Panc1 (cell line): ENCODE measurements at regions not wholly inside any gene's neighbourhood (a gene's known extent, or its start where the extent isn't known, plus 50 kb on each side); places are given as distances from the start of the nearest gene placed in this dataset.

Experiments
- ATAC-seq: fragments of 200-7000 bp; cut with Tn5 transposase; 2 replicates; pipeline ENCODE4 v1.9.1; 2020; ENCODE audit warnings: mild to moderate bottlenecking, moderate library complexity
- BruUV-seq: library from RNA; stranded (reverse); fragments of 400-500 nt; replicated peaks from 2 replicates; lab custom pipeline; 2021; lab: Mats Ljungman, UMichigan
- CTCF ChIA-PET: fragments of 300-600 bp; sonication (Branson Sonifier 250); formaldehyde crosslinking; loops from one replicate; lab custom pipeline; 2022; ENCODE audit warnings: antibody characterized with exemption; lab: Charles Lee
- POLR2A ChIA-PET: fragments of 300-600 bp; sonication (Branson Sonifier 250); formaldehyde crosslinking; loops from one replicate; lab custom pipeline; 2022; ENCODE audit warnings: antibody characterized with exemption; lab: Charles Lee
- DNase-seq: peaks from one replicate; pipeline ENCODE4 v3.0.0-alpha.2; 2010; ENCODE audit warnings: low read depth, low spot score
- H3K27ac ChIP-seq: 2 replicates; pipeline ENCODE4 v1.5.1; 2011; ENCODE audit warnings: mild to moderate bottlenecking, low read length, inconsistent platforms
- H3K27me3 ChIP-seq: fragments of 200-500 bp; sonication (Bioruptor generic); 2 replicates; pipeline ENCODE4 v1.6.0; 2014; ENCODE audit warnings: low read length, inconsistent platforms; ENCODE audit not compliant: control insufficient read depth, insufficient read depth
- H3K36me3 ChIP-seq: fragments of 200-500 bp; sonication (Bioruptor generic); 2 replicates; pipeline ENCODE4 v1.5.1; 2014; ENCODE audit warnings: inconsistent platforms, mild to moderate bottlenecking, low read length, moderate library complexity; ENCODE audit not compliant: control insufficient read depth, insufficient read depth
- H3K4me1 ChIP-seq: 2 replicates; pipeline ENCODE4 v1.5.1; 2011; ENCODE audit warnings: inconsistent platforms, mild to moderate bottlenecking, low read length, moderate library complexity; ENCODE audit not compliant: control insufficient read depth, insufficient read depth
- H3K4me3 ChIP-seq, 2 experiments: 2 replicates each; pipeline ENCODE4 v1.5.1; 2011 to 2012; ENCODE audit warnings: low read depth in 2 of 2, low read length in 2 of 2, mild to moderate bottlenecking in 2 of 2, inconsistent platforms in 1 of 2, moderate library complexity in 1 of 2
- H3K9me3 ChIP-seq: fragments of 200-500 bp; sonication (Bioruptor generic); 2 replicates; pipeline ENCODE4 v1.5.1; 2014; ENCODE audit warnings: low read depth, mild to moderate bottlenecking, inconsistent platforms, low read length, moderate library complexity; ENCODE audit not compliant: control insufficient read depth, insufficient read depth
- POLR2AphosphoS5 ChIP-seq: IDR thresholded peaks from 2 replicates; pipeline ENCODE4 v1.6.1; 2012; ENCODE audit warnings: mild to moderate bottlenecking, low read depth, low read length, moderate library complexity
- SIN3A ChIP-seq: IDR thresholded peaks from 2 replicates; pipeline ENCODE4 v1.6.1; 2012; ENCODE audit warnings: low read depth, mild to moderate bottlenecking, low read length, moderate library complexity, borderline replicate concordance; ENCODE audit not compliant: insufficient read depth
- TCF7L2 ChIP-seq: IDR thresholded peaks from 2 replicates; pipeline ENCODE4 v1.6.1; 2011; ENCODE audit warnings: mild to moderate bottlenecking, low read depth, low read length, inconsistent platforms
- in situ Hi-C: cut with HindIII; loops from 2 replicates; pipeline ENCODE4 v1.10.0; 2016; ENCODE audit warnings: low sequenced_read_pairs, low pct_unique_long_range_greater_than_20kb
- intact Hi-C: fragments of 100-400 bp; cut with micrococcal nuclease; formaldehyde crosslinking; loops from one replicate; pipeline ENCODE4 v1.10.0; 2022; ENCODE audit not compliant: unreplicated experiment
- TF ChIP-seq, protein P1 (sequence below), 2 experiments: IDR thresholded peaks; 2 replicates each; pipeline ENCODE4 v1.6.1; 2011 to 2012; ENCODE audit warnings: low read depth in 2 of 2, control low read depth in 1 of 2, low read length in 1 of 2, mild to moderate bottlenecking in 1 of 2, moderate library complexity in 1 of 2; ENCODE audit not compliant: insufficient read depth in 1 of 2
- TF ChIP-seq, protein P2 (sequence below): fragments of 450-650 bp; IDR thresholded peaks from 2 replicates; pipeline ENCODE4 v1.5.1; 2017; ENCODE audit warnings: mild to moderate bottlenecking

GRCh38 chr17:72343911-72344310 lies 223.1 kb downstream of the SOX9 start:
- ChIA-PET POLR2A (no interaction called here), CTCF (no interaction called here)
- intact Hi-C loops: no loop called here
- Histone ChIP-seq H3K9me3 (no peaks in the 10 kb centered on the region), H3K27me3 (no peaks in the 10 kb centered on the region), H3K4me1 (peaks cover 13% of the 10 kb centered on the region), H3K4me3 (no peak overlapping the region), H3K27ac (no peak overlapping the region), H3K36me3 (no peaks in the 10 kb centered on the region)
- no peak for TF ChIP-seq POLR2AphosphoS5
- TF ChIP-seq TCF7L2: no peak
- TF ChIP-seq SIN3A: no peak
- TF ChIP-seq, protein P1, sequence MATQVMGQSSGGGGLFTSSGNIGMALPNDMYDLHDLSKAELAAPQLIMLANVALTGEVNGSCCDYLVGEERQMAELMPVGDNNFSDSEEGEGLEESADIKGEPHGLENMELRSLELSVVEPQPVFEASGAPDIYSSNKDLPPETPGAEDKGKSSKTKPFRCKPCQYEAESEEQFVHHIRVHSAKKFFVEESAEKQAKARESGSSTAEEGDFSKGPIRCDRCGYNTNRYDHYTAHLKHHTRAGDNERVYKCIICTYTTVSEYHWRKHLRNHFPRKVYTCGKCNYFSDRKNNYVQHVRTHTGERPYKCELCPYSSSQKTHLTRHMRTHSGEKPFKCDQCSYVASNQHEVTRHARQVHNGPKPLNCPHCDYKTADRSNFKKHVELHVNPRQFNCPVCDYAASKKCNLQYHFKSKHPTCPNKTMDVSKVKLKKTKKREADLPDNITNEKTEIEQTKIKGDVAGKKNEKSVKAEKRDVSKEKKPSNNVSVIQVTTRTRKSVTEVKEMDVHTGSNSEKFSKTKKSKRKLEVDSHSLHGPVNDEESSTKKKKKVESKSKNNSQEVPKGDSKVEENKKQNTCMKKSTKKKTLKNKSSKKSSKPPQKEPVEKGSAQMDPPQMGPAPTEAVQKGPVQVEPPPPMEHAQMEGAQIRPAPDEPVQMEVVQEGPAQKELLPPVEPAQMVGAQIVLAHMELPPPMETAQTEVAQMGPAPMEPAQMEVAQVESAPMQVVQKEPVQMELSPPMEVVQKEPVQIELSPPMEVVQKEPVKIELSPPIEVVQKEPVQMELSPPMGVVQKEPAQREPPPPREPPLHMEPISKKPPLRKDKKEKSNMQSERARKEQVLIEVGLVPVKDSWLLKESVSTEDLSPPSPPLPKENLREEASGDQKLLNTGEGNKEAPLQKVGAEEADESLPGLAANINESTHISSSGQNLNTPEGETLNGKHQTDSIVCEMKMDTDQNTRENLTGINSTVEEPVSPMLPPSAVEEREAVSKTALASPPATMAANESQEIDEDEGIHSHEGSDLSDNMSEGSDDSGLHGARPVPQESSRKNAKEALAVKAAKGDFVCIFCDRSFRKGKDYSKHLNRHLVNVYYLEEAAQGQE (IDR thresholded peaks at IDR 0.05; ENCODE audit: insufficient read depth in 1 of 2, low read depth in 2 of 2, low read length in 1 of 2): no peak
- TF ChIP-seq, protein P2, sequence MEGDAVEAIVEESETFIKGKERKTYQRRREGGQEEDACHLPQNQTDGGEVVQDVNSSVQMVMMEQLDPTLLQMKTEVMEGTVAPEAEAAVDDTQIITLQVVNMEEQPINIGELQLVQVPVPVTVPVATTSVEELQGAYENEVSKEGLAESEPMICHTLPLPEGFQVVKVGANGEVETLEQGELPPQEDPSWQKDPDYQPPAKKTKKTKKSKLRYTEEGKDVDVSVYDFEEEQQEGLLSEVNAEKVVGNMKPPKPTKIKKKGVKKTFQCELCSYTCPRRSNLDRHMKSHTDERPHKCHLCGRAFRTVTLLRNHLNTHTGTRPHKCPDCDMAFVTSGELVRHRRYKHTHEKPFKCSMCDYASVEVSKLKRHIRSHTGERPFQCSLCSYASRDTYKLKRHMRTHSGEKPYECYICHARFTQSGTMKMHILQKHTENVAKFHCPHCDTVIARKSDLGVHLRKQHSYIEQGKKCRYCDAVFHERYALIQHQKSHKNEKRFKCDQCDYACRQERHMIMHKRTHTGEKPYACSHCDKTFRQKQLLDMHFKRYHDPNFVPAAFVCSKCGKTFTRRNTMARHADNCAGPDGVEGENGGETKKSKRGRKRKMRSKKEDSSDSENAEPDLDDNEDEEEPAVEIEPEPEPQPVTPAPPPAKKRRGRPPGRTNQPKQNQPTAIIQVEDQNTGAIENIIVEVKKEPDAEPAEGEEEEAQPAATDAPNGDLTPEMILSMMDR: no peak
- ATAC-seq (no peak), DNase-seq (no peak)
- no TSS peak for BruUV-seq
- in situ Hi-C loops: no loop called here

- Histone ChIP-seq H3K9me3 (no peaks in the 10 kb centered on the region), H3K36me3 (no peaks in the 10 kb centered on the region), H3K27me3 (no peaks in the 10 kb centered on the region), H3K4me3 (no peak overlapping the region), H3K27ac (no peak overlapping the region), H3K4me1 (peaks cover 8% of the 10 kb centered on the region)
- ChIA-PET CTCF (no interaction called here), POLR2A (no interaction called here)
- in situ Hi-C loops (no loop called here), intact Hi-C loops (no loop called here)
- ATAC-seq (no peak), DNase-seq (no peak)
- no TSS peak for BruUV-seq
- no peak for TF ChIP-seq TCF7L2
- no peak for TF ChIP-seq SIN3A
- TF ChIP-seq, protein P2: no peak
- no peak for TF ChIP-seq POLR2AphosphoS5
- TF ChIP-seq, protein P1 (IDR thresholded peaks at IDR 0.05; ENCODE audit: insufficient read depth in 1 of 2, low read depth in 2 of 2, low read length in 1 of 2): no peak
These were observed 223.8 kb downstream of the SOX9 start for GRCh38 chr17:72344613-72345012.
